ENCODE measurements at regions not wholly inside any gene's neighbourhood (a gene's known extent, or its start where the extent isn't known, plus 50 kb on each side); places are given as distances from the start of the nearest gene placed in this dataset.

DNA sequence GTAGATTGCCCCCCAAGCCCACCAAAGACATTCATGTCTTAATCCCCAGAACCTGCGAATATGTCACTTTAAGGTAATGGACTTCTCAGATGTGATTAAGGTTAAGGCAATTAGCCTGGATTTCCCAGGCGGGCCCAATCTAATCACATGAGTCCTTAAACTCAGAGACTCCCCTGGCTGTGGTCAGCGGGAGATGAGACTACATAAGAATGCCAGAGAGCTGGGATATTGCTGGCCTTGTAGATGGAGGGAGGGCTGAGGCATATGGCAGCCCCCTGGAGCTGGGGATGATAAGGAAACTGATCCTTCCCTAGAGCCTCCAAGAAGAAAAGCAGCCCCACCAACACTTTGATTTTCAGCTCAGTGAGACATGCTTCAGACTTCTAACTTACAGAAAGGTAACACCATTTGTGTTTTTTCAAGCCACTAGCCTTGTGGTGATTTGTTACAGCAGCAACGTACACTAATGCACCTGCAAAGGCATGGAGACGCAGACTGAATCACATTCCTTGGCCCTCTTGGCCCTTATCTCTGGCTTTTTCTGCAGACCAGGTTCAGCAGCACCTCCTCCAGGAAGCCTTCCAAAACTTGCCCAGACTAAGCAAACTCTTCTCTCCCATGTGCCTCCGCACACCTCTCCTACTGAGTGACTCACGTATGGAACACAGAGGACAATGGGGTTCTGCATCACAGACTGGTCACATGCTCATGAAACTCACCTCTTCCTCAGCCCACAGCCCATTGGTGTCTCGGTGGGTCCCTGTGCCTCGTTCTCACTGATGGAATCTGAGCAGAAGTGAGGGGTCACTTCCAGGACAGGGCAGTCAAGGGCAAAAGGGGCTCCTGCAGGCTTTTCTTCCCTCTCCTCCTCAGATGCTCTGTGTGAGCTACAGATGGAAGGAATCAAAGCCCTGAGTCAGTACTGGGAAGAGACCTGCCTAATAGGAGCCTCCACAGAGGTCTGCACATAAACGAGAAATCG, 86.3 kb upstream of the HMGXB4 start:
- H3K4me3 ChIP-seq (ENCODE audit: low read depth, low read length) = no peak overlapping the region
- TF ChIP-seq, protein P1, sequence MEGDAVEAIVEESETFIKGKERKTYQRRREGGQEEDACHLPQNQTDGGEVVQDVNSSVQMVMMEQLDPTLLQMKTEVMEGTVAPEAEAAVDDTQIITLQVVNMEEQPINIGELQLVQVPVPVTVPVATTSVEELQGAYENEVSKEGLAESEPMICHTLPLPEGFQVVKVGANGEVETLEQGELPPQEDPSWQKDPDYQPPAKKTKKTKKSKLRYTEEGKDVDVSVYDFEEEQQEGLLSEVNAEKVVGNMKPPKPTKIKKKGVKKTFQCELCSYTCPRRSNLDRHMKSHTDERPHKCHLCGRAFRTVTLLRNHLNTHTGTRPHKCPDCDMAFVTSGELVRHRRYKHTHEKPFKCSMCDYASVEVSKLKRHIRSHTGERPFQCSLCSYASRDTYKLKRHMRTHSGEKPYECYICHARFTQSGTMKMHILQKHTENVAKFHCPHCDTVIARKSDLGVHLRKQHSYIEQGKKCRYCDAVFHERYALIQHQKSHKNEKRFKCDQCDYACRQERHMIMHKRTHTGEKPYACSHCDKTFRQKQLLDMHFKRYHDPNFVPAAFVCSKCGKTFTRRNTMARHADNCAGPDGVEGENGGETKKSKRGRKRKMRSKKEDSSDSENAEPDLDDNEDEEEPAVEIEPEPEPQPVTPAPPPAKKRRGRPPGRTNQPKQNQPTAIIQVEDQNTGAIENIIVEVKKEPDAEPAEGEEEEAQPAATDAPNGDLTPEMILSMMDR (IDR thresholded peaks at IDR 0.05; ENCODE audit: control insufficient read depth, extremely low read depth, insufficient read depth) = no peak
- no peak for DNase-seq (ENCODE audit: low read depth)

DNA sequence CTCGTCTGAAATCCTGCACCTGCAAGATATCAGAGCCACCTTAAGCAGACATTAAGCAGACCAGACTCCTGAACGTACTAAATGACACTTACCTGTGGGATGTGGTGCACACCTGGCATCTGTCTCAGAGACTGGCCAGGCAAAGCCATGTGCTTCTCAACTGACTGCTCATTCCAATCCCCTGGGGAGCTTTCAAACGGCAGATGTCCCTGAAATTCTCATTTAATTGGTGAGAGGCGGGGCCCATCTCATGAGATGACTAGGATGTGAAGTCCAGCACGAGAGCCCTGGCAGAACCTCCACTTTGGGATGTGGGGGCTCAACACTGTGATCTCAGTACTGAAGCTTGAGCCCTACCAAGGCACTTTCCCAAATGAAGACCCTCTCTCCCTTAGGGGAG, 84.9 kb upstream of the HMGXB4 start:
- TF ChIP-seq, protein P1 (IDR thresholded peaks at IDR 0.05; ENCODE audit: control insufficient read depth, extremely low read depth, insufficient read depth) = no peak
- DNase-seq (ENCODE audit: low read depth) = no peak
- no peak overlapping the region for H3K4me3 ChIP-seq (ENCODE audit: low read depth, low read length)

DNA sequence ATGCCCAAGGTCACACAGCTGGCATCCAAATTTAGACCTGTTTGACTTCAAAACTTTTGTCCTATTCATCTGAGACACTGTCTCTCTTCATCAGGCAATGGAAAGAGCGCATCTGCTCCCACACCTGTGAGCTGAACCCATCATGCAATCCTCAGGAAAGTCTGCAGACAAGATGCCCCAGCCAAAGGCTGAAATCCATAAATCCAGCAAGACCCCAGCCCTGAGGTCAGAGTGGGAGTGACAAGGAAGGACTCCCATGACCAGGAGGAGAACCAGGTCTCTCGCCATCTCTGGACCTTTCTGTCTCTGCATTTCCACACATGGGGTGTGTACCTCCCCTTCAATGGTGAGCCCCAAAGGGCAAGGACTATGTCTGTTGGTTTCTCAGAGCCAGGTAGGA, 83.6 kb upstream of the HMGXB4 start:
- TF ChIP-seq, protein P1 (IDR thresholded peaks at IDR 0.05; ENCODE audit: control insufficient read depth, extremely low read depth, insufficient read depth) = no peak
- no peak for DNase-seq (ENCODE audit: low read depth)
- H3K4me3 ChIP-seq (ENCODE audit: low read depth, low read length) = no peak overlapping the region

DNA sequence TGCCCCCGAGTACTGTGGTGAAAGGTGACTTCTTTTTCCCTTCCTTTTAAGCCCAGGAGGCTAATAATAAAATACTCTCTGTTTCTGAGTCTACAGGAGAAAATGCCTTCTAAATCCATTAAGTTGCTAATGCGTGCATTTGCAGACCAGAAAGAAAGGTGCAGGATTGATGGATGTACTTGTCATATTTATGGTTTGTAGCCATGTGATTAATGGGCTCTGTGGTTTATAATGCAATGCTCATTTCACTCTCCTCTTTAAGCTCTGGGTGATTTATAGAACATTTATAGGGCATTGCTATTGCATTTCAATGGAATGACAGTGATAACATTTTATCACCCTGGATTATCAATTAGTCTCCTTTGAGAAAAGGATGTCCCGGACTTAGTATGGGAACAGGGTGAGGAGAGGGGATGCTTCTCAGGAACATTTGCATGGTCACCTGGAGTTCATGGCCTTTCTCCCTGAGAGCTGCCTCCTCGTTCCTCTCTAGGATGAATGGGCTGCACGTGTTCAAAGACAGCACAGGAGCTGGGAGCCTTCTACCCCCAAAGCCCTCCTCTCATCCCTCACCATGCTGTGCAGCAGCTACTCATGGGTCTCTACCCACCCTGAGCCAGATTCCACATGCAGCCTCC, 82.8 kb upstream of the HMGXB4 start:
- TF ChIP-seq, protein P1 (IDR thresholded peaks at IDR 0.05; ENCODE audit: control insufficient read depth, extremely low read depth, insufficient read depth) = no peak
- no peak for DNase-seq (ENCODE audit: low read depth)
- H3K4me3 ChIP-seq (ENCODE audit: low read depth, low read length) = no peak overlapping the region

DNA sequence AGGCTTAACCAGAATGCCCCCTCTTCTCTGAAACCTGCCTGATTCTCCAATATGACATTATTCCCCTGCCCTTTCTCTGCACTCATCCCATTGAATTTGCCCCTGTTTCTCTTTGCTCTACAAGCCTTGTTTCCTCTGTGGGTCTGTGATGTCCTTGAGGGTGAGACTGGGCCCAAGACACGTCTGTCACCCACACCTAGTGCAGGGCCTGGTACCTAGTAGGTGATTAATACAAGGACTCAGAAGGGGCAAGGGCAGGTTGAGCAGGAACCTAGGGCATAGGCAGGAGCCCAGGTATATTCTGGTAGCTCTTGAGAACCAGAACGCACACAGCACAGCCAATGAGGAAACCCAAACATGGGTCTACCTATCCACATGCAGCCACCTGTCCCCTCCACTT, 81.9 kb upstream of the HMGXB4 start:
- TF ChIP-seq, protein P1 (IDR thresholded peaks at IDR 0.05; ENCODE audit: control insufficient read depth, extremely low read depth, insufficient read depth) = no peak
- DNase-seq (ENCODE audit: low read depth) = no peak
- H3K4me3 ChIP-seq (ENCODE audit: low read depth, low read length) = no peak overlapping the region

DNA sequence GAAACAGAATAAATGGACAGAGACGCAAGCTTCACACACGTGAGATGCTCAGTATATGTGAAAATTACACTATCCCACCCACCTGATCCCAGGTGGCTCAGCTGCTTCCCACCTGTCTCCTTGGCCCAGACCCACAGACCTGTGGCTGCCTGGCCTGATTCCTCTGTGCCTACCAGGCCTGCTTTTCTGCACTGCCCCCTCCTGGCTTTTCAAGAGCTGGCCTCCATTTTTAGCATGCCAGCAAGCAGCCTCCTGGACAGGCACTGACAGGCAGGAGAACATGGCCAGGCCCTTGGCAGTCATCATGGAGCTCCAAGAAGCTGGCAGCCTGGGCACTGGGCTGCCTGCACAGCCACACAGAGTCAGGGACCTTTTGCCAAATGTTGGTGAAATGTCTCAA, 79.5 kb upstream of the HMGXB4 start:
- TF ChIP-seq, protein P1 (IDR thresholded peaks at IDR 0.05; ENCODE audit: control insufficient read depth, extremely low read depth, insufficient read depth) = no peak
- no peak overlapping the region for H3K4me3 ChIP-seq (ENCODE audit: low read depth, low read length)
- DNase-seq (ENCODE audit: low read depth) = no peak
